HG02973 (cell line): ENCODE measurements at regions not wholly inside any gene's neighbourhood (a gene's known extent, or its start where the extent isn't known, plus 50 kb on each side); places are given as distances from the start of the nearest gene placed in this dataset.

Experiments
- ATAC-seq: cut with Tn5 transposase; IDR thresholded peaks from one replicate; pipeline ENCODE4 v1.9.1; 2021; ENCODE audit warnings: moderate library complexity; ENCODE audit not compliant: unreplicated experiment

DNA sequence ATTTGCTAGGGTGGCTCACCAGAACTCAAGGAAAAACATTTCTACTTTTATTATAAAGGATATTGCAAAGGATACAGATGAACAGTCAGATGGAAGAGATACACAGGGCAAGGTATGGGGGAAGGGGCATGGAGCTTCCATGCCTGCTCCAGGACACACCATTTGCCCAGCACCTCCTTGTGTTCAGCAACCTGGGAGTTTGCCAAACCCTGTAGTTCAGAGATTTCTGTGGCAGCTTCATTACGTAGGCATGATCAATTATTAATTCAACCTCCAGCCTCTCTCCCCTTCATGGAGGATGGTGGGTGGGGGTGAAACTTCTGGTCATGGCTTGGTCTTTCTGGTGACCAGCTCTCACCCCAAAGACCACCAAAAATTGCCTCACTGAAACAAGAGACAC is 353.9 kb upstream of the THBS1 start:
- no peak for ATAC-seq

DNA sequence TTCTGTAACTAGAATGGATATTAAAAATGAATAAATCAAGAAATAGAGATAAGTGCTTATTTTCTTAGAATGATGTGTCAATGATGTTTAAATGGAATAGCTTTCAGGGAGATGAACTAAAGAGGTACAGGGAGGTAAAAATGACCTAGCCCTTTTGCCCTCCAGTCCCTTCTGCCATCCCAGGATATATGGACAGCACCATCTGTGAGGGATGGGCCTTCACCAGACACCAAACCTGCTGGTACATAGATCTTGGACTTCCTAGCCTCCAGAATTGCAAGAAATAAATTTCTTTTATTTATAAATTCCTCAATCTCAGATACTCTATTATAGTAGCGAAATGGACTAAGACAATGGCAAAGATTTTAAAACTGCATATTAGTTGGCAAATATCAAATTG is 352.0 kb upstream of the THBS1 start:
- no peak for ATAC-seq

DNA sequence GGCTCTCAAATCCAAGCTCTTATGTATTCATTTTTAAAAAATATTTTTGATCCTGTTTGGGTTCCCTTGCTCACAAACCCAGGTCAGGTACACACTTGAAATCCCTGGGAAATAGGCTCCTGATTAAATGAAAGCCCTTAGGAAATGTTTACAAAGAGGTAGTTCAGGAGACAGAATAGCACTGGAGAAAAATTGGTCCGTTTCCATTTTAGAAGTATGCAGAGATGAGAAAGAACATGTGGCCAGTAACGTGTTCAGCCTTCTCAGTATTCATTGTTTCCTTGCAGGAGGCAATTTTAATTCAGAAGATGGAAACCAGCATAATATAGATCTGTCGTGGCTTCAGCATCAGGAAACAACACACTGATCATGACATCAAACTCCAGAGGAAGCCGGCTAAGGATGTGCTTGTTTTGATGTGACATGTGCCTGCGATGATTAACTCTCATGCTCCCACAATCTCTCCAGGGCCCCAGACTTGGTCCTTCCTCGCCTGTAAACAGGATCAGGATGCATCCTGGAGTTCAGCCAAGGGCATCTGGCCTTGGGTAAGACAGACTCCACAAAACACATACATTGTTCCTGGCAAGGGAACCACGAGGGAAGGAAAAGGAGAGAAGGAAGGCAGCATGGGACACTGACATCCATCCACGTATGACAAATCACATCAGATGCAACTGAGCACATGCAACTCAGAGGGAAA is 350.5 kb upstream of the THBS1 start:
- ATAC-seq = no peak

DNA sequence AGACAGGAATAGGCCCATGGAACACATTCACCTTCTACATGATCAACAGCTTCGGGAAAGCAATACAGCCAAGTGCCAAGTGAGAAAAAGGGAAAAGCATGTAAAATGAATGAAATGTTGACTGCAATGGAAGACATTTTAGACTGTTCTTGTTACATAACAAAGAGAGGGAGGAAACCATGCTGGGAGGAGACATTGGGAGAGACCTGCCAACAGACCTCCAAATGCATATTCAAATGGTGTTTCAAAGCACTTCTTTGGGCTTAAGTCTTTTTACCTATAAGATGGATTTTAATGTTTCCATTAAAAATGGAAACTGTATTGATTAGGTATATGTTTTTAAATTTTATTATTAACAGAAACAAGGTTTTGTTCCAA is 350.0 kb upstream of the THBS1 start:
- ATAC-seq = no peak

DNA sequence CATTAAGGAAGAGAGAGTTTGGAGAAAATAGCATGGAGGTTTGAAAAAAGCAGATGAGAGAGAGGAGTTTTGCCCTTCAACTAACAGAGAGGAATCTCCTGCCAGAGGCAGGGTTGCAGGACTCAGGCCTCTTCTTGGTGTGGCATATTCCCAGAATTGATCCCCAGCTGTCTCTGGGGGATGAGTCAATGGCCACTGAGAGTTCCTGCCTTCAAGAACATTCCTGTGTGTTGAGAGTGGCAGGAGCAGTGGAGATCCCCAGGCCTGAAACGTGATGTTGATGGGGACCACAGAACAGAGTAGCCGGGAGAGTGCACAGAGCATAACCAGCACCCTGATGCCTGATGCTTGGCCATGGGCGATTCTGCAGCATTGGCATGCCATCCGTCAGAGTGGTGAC is 348.4 kb upstream of the THBS1 start:
- ATAC-seq = no peak

DNA sequence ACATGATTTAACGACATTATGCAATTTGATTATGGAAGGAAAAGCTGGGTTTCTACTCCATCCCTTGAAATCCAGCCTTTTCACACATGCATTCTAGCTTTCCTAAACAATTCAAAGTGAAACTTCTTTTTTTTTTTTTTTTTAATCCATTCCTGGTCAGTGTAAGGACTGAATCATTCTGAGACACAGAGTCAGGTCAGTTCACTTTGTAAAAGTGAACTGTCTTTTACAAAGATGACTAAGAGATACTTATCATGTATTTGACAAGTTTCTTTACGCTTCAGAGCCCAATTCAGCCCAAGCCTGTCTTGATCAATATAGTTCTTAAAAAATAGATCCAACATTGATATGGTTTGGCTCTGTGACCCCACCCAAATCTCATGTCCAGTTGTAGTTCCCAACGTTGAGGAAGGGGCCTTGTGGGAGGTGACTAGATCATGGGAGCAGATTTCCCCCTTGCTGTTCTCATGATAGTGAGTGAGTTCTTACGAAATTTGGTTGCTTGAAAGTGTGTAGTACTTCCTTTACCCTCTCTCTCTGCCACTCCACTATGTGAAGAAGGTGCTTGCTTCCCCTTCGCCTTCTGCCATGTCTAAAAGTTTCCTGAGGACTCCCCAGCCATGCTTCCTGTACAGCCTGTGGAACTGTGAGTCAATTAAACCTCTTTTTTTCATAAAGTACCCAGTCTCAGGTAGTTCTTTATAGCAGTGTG is 345.6 kb upstream of the THBS1 start:
- ATAC-seq = no peak

DNA sequence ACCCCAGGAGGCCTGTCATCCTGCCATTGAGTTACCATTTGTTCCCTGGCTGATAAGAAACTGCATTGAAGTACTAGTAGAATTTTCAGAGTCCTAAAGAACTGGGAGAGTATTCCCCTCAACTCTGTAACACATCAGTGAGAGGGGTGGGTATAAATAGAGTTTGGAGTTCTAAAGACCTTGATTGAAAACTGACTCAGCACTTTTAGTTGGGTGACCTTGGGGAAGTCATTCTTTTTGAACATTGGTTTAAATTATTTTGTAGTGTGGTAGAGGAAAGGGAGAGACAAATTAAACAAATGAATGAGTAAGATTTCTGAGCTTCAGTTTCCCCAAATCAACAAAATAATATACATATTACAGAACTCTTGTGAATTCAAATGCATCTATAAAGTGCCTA is 344.5 kb upstream of the THBS1 start:
- no peak for ATAC-seq

DNA sequence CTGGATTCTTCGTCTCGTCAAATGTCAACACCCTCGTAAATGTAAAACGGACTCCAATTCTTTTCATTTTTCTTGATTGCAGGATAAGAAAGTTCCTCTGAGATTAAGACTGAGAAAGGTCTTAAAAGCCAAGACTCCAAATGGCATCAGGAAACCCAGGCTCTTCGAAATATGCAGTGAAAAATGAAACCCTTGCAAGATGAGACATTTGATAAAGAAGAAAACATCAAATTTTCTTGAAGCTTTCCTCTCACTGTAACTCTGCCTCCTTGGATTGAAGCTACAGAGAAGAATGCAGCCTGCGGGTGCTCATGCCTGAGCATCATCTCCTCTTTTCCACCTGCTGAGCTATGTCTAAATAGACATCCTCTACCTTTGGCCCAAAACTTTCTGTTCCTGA is 342.4 kb upstream of the THBS1 start:
- ATAC-seq = no peak

DNA sequence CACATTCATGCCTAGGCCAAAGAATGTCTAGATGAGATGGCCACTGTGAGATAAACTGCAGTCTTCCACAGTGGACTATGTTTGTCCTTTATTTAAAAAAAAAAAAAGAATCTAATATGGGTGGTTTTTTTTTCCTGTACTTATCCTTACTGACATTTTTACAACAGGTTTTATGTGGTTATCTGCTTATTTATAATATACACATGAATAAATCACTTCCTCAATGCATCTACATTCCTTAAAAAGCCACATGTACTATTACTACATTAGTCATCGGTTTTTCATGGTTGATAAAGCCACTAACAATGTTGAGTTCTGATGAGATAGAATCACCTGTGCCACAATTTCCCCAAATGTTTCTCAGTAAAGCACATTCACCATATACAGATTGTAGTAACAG is 341.3 kb upstream of the THBS1 start:
- no peak for ATAC-seq

DNA sequence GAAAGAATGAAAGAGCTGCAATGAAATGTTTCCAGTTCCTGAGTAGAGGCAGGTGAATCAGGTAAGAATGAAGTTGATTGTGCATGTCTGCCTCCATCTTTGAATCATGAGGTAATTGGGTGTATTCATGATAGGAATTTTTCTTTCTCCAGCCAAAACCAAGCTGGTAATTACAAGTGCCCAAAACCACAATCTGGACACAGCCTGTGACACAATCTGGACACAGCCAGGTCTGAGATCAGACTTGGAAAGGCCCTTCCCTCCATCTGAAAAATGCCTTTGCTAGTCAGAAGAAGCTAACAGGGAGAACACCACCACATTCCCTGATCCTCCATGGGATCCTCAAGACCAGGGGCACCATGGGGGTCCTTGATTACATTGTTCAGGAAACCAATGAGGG is 338.5 kb upstream of the THBS1 start:
- ATAC-seq = no peak

DNA sequence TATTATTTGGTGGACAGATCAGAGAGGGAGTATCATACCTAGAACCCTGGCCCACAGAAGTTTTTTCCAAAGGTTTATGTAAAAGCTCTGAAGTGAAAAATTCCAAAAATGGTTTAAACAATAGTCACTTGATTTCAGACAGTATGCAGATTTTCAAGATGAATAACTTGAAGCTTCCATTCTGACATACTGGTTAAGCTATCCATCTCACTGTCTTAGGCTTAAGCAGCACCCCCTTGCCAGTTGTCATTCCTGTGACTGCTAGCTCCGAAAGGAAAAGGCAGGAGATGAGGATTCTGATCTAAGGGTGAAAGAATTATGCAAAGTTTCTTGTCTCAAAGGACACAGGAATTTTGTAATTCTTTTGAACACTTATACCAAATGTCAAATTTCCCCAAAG is 337.5 kb upstream of the THBS1 start:
- no peak for ATAC-seq

DNA sequence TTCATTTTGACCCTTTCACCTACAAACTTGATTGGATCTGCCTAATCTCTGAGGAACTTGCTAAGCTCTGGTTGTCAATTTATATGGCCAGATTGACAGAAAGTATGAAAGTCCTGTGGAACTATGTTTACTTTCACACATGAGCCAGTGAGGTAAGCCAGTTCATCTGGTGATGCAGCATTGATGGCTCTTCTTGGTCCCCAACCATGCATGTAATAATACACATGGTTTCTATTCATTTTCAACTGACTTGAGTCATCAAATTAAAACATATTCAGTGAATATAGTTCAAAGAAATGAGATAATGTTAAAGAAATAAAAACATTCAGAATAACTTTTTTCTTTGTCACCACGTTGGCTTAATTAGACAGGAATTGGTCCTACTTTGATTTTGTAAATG is 336.1 kb upstream of the THBS1 start:
- ATAC-seq = no peak

DNA sequence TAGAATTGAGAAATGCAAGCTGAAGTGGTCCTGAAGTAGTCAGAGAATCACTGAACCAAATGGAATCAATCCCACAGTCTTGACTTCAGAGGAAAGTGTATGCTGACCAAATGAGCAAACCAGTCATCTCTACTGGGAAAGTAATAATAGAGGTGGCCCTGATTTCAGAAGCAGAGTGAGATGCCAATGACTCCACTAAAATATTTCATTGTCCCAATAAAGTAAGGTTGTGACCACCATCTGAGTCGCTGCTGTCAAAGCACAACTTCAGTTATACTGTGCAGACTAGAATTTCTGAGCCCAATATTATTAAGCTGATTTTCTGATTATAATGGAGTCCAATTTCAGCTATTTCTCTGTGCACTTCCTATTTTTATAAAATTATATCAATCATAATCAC is 334.4 kb upstream of the THBS1 start:
- ATAC-seq = no peak

DNA sequence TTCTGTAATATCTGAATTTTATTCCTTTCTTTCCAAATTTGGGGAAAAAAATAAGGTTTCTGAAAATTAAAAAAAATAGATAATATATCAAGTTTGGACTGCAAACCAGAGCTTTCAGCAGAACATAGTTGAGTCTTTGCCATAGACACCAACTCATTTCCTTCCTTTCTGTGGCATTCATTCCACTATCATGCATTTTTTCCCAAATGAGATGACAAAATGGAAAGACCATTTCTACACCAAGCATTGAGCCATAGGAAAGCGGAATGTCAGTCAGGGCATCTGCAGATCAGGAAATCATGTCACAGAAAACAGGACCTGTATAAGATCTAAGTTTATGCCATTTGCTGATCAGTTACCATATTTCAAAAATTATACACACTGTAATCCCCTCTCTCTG is 333.3 kb upstream of the THBS1 start:
- ATAC-seq = no peak

DNA sequence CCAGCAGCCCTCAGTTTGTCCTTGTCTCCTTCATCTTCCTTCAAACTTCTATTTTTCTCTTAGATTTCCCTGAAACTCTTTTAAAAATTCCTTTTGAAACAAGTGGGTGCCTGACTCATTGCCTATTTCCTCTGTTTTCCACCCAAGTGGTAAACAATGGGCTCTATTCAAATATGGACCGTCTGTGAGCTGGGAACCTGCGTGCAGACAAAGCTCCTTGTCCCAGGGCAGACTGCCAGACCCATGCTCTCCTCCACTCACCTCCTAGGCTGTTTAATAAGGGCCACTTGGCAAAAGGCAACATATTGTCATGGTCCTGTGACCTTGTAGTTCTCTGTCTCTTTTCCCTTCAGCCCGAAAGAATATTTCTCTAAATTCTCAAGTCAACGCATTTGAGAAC is 332.7 kb upstream of the THBS1 start:
- ATAC-seq = no peak

DNA sequence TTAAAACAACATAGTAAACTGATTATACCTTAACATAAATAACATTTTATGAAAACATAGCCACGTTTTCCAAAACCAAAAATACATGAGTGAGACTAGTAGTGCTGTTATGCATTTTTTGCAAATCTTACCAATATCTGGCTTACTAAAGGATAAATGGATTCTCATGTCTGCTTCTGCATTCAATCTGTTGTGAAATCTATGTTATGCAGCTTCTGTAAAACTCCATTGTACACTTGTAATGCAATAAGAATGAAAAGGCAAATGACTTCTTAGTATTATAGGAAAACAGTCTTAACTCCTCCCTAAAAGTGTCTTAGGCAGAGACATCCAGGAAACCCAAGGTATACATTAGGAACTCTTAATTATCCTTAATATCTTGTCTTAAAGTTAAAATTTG is 330.9 kb upstream of the THBS1 start:
- ATAC-seq = no peak

DNA sequence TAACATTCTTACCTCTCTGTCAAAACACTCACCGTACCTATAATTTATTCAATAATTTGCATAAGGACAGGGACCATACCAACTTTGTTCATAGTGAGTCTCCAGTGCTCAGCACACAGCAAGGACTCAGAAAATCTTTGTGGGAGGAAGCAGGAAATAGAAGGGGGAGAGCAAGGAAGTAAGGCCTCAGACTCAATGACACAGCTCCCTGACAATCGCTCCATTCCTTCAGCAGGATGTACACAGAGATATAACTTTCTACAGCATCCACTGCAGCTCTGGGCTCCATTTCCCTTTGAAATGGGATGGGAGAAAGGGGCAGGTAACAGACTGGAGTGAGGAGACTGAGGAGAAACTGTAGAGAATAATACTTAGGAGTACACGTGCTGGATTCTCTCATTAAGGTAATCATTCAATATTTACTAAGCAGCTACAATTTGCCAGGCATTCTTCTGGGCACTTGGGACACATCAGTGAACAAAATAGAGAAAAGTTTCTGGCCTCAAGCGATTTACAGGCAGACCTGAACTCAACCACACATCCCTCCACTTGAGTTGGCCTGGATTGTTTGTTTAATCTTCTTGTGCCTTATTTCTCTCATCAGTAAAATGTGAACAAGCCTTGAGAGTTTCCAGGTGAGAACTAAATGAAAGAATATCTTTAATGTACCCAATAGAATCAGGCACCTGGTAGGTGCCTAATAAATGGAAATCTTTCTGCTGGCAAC is 330.3 kb upstream of the THBS1 start:
- ATAC-seq = no peak

DNA sequence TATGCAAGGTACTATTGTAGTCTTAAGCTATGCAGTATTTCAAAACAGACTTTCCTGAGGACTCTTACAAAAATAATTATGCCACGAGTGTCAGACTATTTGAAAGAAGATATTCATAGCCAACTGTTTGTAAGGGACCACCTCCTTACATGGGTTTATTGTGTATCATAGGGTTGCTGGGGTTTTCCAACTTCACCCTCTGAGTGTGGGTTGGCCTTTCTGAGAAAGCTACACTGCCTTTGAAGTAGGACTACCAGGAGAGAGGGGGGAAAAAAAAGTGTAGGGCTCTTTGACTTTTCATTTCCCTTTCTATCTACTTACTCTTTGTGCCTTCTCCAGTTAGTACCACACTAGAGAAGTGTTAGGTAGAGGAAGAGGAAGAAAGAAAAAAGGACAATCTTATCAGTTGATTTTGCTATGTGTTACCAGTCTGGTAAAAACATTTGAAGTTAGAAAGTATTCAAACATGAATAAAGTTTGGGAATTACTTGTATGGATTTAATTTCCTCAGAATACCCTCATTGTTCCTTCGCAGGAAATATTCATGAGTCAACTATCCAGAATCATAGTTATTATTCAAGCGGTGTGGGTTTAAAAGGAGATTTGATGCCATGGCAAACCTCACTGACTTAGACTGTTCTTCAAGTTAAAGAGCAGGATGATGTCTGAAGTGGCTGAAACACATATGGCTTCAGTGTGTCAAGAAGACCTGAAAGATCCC is 329.3 kb upstream of the THBS1 start:
- ATAC-seq = no peak

DNA sequence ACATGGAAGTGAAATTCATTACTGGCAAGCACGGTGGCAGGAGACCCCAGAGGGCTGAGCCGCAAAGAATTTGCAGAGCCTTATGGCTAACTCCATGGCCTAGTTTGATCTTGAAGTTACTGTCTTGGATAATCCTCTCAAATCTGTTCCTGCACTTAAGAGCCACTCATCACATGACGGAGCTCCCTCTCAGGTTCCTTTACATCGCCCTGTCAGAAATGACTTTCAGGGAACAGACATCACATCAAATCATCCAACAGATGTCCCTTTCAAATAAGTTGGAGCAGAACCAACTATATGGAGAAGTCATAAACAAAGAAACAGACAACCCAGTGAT is 328.8 kb upstream of the THBS1 start:
- ATAC-seq = no peak

DNA sequence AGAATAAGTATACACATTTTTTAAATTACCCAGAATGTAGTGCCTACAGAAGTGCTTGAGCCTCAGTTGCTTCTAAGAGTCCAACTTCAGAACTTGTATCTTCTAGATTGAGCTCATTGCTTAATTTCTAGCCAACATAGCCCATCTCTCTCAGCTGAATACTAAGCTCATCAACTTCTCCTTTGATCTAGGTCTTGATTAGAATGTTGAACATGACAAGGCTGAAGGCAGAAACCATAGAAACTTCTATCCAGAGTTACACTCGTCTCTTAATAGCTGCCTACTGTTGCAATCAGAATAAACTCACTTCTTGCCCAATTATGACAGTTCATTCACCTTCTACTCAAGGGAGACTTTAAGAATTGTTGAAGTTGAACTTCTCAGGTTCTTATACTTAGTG is 327.3 kb upstream of the THBS1 start:
- ATAC-seq = no peak

DNA sequence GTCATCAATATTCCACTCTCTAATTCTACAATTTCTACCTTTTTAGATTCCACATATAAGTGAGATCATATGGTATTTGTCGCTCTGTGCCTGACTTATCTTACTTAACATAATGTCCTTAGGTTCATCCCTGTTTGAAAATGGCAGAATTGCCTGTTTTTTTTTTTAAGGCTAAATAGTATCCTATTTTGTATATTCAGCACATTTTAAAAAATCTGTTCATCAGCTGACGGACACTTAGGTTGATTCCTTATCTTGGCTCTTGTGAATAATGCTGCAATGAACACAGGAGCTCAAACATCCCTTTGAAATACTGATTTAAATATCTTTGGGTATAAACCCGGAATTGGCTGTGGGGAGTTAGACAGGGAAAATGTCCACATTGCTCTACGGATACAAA is 326.7 kb upstream of the THBS1 start:
- ATAC-seq = no peak

DNA sequence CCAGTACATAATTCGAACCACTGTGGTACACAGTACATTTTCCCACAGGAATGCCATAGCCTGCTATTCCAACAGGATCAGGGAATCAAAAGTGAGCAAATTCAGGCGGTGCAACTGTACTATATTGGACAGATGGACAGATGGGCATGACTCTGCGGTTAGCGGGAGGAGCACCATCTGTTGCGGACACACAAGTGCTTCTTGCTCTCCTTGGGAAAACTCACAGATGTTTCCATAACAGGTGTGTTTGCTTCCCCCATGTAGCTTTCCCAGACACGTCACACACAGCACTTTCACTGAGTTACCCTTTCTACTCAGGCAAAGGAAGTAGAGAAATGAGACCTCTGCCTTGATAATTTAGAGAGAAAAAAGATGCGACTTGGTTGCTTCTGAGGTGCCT is 325.1 kb upstream of the THBS1 start:
- ATAC-seq = no peak
